Keratinocyte (primary cell): ENCODE measurements at regions not wholly inside any gene's neighbourhood (a gene's known extent, or its start where the extent isn't known, plus 50 kb on each side); places are given as distances from the start of the nearest gene placed in this dataset.

Experiments
- DNase-seq: peaks from one replicate; pipeline ENCODE4 v3.0.0-alpha.2; 2011; ENCODE audit warnings: low read depth, missing footprints, low spot score
- FAIRE-seq: peaks from 2 replicates; lab custom pipeline; 2011; peaks lifted over from hg19 to GRCh38; lab: Jason Lieb, UNC
- H2AFZ ChIP-seq: 2 replicates; pipeline ENCODE4 v1.6.0; 2012; ENCODE audit warnings: low read length, control low read depth, inconsistent platforms; ENCODE audit not compliant: control insufficient read depth
- H3K27ac ChIP-seq: 2 replicates; pipeline ENCODE4 v1.5.1; 2011; ENCODE audit warnings: low read length; ENCODE audit not compliant: control insufficient read depth, insufficient read depth
- H3K27me3 ChIP-seq: 3 replicates; pipeline ENCODE4 v1.6.0; 2011; ENCODE audit warnings: low read length; ENCODE audit not compliant: control insufficient read depth, insufficient read depth; ENCODE audit errors: extremely low read depth
- H3K36me3 ChIP-seq, 2 experiments: 2 replicates in 1 of 2; 3 replicates in 1 of 2; pipeline ENCODE4 v1.5.1; 2011; ENCODE audit warnings: low read length in 2 of 2, mild to moderate bottlenecking in 1 of 2; ENCODE audit not compliant: control insufficient read depth in 2 of 2, insufficient read depth in 2 of 2; ENCODE audit errors: extremely low read depth in 1 of 2
- H3K4me1 ChIP-seq: 3 replicates; pipeline ENCODE4 v1.5.1; 2011; ENCODE audit warnings: low read length; ENCODE audit not compliant: control insufficient read depth, insufficient read depth; ENCODE audit errors: extremely low read depth
- H3K4me2 ChIP-seq: 3 replicates; pipeline ENCODE4 v1.6.0; 2011; ENCODE audit warnings: low read depth, low read length; ENCODE audit not compliant: control insufficient read depth, insufficient read depth; ENCODE audit errors: extremely low read depth
- H3K4me3 ChIP-seq, 3 experiments: fragments of 200-600 bp in 1 of 3; sonication (generic) in 1 of 3; 2 replicates in 2 of 3; 3 replicates in 1 of 3; pipeline ENCODE4 v1.5.1; 2011 to 2016; ENCODE audit warnings: low read length in 3 of 3, mild to moderate bottlenecking in 3 of 3, control low read depth in 2 of 3, inconsistent platforms in 1 of 3, low read depth in 1 of 3, mixed read lengths in 1 of 3, mixed run types in 1 of 3, moderate library complexity in 1 of 3; ENCODE audit not compliant: control insufficient read depth in 2 of 3, insufficient read depth in 2 of 3; ENCODE audit errors: extremely low read depth in 1 of 3
- H3K79me2 ChIP-seq: 2 replicates; pipeline ENCODE4 v1.6.0; 2012; ENCODE audit warnings: low read length; ENCODE audit not compliant: control insufficient read depth, insufficient read depth
- H3K9ac ChIP-seq: 3 replicates; pipeline ENCODE4 v1.6.0; 2011; ENCODE audit warnings: low read length; ENCODE audit not compliant: control insufficient read depth, insufficient read depth; ENCODE audit errors: extremely low read depth
- H3K9me1 ChIP-seq: 3 replicates; pipeline ENCODE4 v1.6.0; 2011; ENCODE audit warnings: low read length; ENCODE audit not compliant: control insufficient read depth, insufficient read depth; ENCODE audit errors: extremely low read depth
- H3K9me3 ChIP-seq: 2 replicates; pipeline ENCODE4 v1.5.1; 2012; ENCODE audit warnings: low read depth, low read length; ENCODE audit not compliant: control insufficient read depth
- H4K20me1 ChIP-seq: 3 replicates; pipeline ENCODE4 v1.6.0; 2011; ENCODE audit warnings: low read length; ENCODE audit not compliant: control insufficient read depth, insufficient read depth; ENCODE audit errors: extremely low read depth
- CTCF ChIP-seq, 3 experiments: IDR thresholded peaks in 1 of 3; conservative IDR thresholded peaks in 1 of 3; optimal IDR thresholded peaks in 1 of 3; 2 replicates in 2 of 3; 3 replicates in 1 of 3; pipeline versions ENCODE3 to v1.5.1; 2011; ENCODE audit warnings: low read length in 3 of 3, mild to moderate bottlenecking in 3 of 3, moderate library complexity in 2 of 3, control low read depth in 1 of 3, inconsistent platforms in 1 of 3; ENCODE audit not compliant: insufficient read depth in 2 of 3; ENCODE audit errors: extremely low read depth in 1 of 3
- EZH2 ChIP-seq: IDR thresholded peaks from one replicate; pipeline ENCODE4 v1.6.1; 2012; ENCODE audit warnings: inconsistent platforms, mild to moderate bottlenecking, low read length, moderate library complexity
- dilution Hi-C: fragments of 300-500 bp; cut with MboI; formaldehyde crosslinking; loops from one replicate; pipeline ENCODE4 v1.7.0; 2020; ENCODE audit warnings: low sequenced_read_pairs; ENCODE audit not compliant: extremely low pct_ligation_motif_present

DNA sequence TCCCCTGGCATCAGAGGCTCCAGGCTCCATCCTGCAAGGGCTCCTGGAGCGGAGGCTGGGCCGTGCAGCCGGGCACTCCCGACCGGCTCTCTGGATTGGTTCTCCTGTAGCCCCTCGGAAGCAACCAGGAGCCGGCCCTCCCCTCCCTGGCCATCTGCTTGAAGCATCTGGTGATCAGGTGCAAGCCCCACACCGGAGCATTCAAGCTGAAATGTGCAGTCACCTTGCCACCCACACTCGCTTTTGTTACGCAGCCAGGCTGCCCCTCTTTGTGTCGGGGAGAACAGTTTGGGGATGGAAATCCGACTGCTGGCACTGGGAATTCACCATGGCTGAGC is 258.8 kb downstream of the ZNF536 start:
- Histone ChIP-seq H3K9me3 (peaks cover 10% of the 10 kb centered on the region), H3K79me2 (no peaks in the 10 kb centered on the region), H3K4me1 (no peaks in the 10 kb centered on the region), H3K9ac (no peak overlapping the region), H2AFZ (no peak overlapping the region), H3K9me1 (no peaks in the 10 kb centered on the region), H4K20me1 (no peaks in the 10 kb centered on the region), H3K4me2 (no peak overlapping the region), H3K27me3 (no peaks in the 10 kb centered on the region), H3K36me3 (no peaks in the 10 kb centered on the region), H3K4me3 (no peak overlapping the region), H3K27ac (no peak overlapping the region)
- FAIRE-seq = no peak
- DNase-seq = no peak
- dilution Hi-C loops = no loop called here
- TF ChIP-seq CTCF (optimal IDR thresholded peaks at IDR 0.05 in 1 of 3, IDR thresholded peaks at IDR 0.05 in 1 of 3, conservative IDR thresholded peaks at IDR 0.05 in 1 of 3; ENCODE audit: extremely low read depth in 1 of 3, insufficient read depth in 2 of 3, low read length in 3 of 3) = no peak
- no peak for TF ChIP-seq EZH2

GRCh38 chr19:30630289-30631032 is 258.3 kb downstream of the ZNF536 start:
- H3K4me3 ChIP-seq = no peak overlapping the region
- peaks cover 10% of the 10 kb centered on the region for H3K9me3 ChIP-seq
- DNase-seq (no peak), FAIRE-seq (no peak)
- TF ChIP-seq EZH2 = no peak
- no peak for TF ChIP-seq CTCF (optimal IDR thresholded peaks at IDR 0.05 in 1 of 3, IDR thresholded peaks at IDR 0.05 in 1 of 3, conservative IDR thresholded peaks at IDR 0.05 in 1 of 3; ENCODE audit: extremely low read depth in 1 of 3, insufficient read depth in 2 of 3, low read length in 3 of 3)
- H3K79me2 ChIP-seq = no peaks in the 10 kb centered on the region
- no peaks in the 10 kb centered on the region for H4K20me1 ChIP-seq
- no peaks in the 10 kb centered on the region for H3K4me1 ChIP-seq
- no peaks in the 10 kb centered on the region for H3K36me3 ChIP-seq
- no peaks in the 10 kb centered on the region for H3K9me1 ChIP-seq
- H3K27ac ChIP-seq = no peak overlapping the region
- no peak overlapping the region for H2AFZ ChIP-seq
- H3K27me3 ChIP-seq = no peaks in the 10 kb centered on the region
- H3K4me2 ChIP-seq = no peak overlapping the region
- no peak overlapping the region for H3K9ac ChIP-seq
- dilution Hi-C loops = no loop called here
